ENCODE measurements at regions not wholly inside any gene's neighbourhood (a gene's known extent, or its start where the extent isn't known, plus 50 kb on each side); places are given as distances from the start of the nearest gene placed in this dataset.
"Not testable (repeated sequence)": the region's sequence is repeated elsewhere in the genome, so short reads cannot be mapped to it uniquely, and the experiment has no call there.

DNA sequence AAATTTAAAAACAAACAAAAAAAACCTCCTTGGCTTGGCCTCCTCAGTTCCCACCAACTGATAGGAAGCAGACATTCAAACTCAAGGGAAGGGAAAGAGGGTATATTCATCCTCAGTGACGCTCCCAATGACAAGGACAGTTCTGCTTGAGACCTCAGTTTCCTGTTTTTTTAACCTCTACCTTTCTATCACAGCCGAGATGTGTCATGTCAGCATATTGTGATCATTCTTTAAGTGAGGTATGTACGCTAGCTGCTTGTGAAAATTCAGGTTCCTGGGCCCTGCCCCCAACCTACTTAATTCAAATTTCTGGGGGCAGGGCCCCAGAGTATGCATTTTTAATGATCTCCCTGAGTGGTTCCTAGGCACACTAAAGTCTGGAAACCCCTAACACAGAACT lies 611.9 kb upstream of the TBX3 start:
- Histone ChIP-seq H3K4me3 (no peak overlapping the region), H4K20me1 (ENCODE audit: low read depth) (no peaks in the 10 kb centered on the region), H3K36me3 (no peaks in the 10 kb centered on the region), H3K9me3 (ENCODE audit: low read depth) (no peaks in the 10 kb centered on the region), H3K79me2 (ENCODE audit: low read depth) (no peaks in the 10 kb centered on the region), H3K27ac (no peak overlapping the region), H3K9ac (no peak overlapping the region), H3K27me3 (no peaks in the 10 kb centered on the region), H3K4me2 (no peak overlapping the region), H2AFZ (replicated peaks) (no peak overlapping the region), H3K4me1 (no peaks in the 10 kb centered on the region), H3F3A (ENCODE audit: low read depth) (no peaks in the 10 kb centered on the region)
- TF ChIP-seq, protein P1, sequence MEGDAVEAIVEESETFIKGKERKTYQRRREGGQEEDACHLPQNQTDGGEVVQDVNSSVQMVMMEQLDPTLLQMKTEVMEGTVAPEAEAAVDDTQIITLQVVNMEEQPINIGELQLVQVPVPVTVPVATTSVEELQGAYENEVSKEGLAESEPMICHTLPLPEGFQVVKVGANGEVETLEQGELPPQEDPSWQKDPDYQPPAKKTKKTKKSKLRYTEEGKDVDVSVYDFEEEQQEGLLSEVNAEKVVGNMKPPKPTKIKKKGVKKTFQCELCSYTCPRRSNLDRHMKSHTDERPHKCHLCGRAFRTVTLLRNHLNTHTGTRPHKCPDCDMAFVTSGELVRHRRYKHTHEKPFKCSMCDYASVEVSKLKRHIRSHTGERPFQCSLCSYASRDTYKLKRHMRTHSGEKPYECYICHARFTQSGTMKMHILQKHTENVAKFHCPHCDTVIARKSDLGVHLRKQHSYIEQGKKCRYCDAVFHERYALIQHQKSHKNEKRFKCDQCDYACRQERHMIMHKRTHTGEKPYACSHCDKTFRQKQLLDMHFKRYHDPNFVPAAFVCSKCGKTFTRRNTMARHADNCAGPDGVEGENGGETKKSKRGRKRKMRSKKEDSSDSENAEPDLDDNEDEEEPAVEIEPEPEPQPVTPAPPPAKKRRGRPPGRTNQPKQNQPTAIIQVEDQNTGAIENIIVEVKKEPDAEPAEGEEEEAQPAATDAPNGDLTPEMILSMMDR (IDR thresholded peaks at IDR 0.05) = no peak
- TF ChIP-seq EZH2phosphoT487 (IDR thresholded peaks at IDR 0.05) (no peak), EZH2 (IDR thresholded peaks at IDR 0.05) (no peak)
- Mint-ChIP-seq H3K27ac (no peak overlapping the region), H3K36me3 (no peaks in the 10 kb centered on the region), H3K9me3 (no peaks in the 10 kb centered on the region), H3K27me3 (ENCODE audit: insufficient read depth, low read depth) (peaks cover 6% of the 10 kb centered on the region), H3K4me1 (peaks cover 14% of the 10 kb centered on the region), H3K4me3 (no peak overlapping the region)
- no peak for DNase-seq (ENCODE audit: low spot score)

DNA sequence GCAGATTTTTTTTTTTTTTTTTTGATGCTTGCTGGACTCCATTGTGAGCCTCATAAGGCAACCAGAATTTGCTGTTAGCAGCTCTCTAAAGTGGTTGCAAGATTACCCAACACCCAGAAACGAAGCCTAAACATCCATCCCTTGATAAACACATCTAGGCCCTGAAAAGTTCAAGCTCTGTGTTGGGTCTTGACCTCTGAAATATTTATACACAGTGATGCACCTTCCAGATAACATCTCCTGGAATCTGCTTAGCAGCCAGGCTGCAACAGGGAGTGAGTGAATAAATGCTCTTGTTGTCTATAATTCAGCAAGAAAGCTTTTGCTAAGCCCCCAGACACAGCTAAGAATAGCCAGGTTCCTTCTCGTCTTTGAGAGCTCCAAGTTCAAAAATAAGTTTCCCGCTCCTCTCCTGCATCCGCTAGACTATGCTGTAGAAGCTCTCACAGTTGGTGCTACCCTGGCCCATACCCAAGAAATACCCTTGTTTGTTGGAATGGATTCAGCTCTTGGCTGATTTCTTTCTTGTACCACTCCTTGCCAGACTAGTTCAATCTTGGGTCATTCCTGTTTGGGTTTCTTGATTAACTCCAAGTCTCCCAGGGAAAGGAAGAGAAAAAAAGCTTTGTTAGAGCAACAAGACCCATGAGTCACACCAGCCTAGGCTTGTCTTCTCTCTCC lies 610.6 kb upstream of the TBX3 start:
- no peaks in the 10 kb centered on the region for H3K9me3 ChIP-seq (ENCODE audit: low read depth)
- no peak overlapping the region for H3K9ac ChIP-seq
- no peaks in the 10 kb centered on the region for H3K4me1 ChIP-seq
- peaks cover 6% of the 10 kb centered on the region for H3K27me3 Mint-ChIP-seq (ENCODE audit: insufficient read depth, low read depth)
- H3K79me2 ChIP-seq (ENCODE audit: low read depth) = no peaks in the 10 kb centered on the region
- H3K4me2 ChIP-seq = no peak overlapping the region
- no peak for DNase-seq (ENCODE audit: low spot score)
- H3F3A ChIP-seq (ENCODE audit: low read depth) = no peaks in the 10 kb centered on the region
- no peak overlapping the region for H2AFZ ChIP-seq (replicated peaks)
- no peaks in the 10 kb centered on the region for H3K36me3 ChIP-seq
- no peaks in the 10 kb centered on the region for H3K27me3 ChIP-seq
- no peak overlapping the region for H3K4me3 Mint-ChIP-seq
- TF ChIP-seq EZH2 (IDR thresholded peaks at IDR 0.05) (no peak), EZH2phosphoT487 (IDR thresholded peaks at IDR 0.05) (no peak)
- TF ChIP-seq, protein P1 (IDR thresholded peaks at IDR 0.05) = no peak
- H3K27ac Mint-ChIP-seq = no peak overlapping the region
- H4K20me1 ChIP-seq (ENCODE audit: low read depth) = no peaks in the 10 kb centered on the region
- no peaks in the 10 kb centered on the region for H3K9me3 Mint-ChIP-seq
- H3K36me3 Mint-ChIP-seq = no peaks in the 10 kb centered on the region
- H3K4me1 Mint-ChIP-seq = peaks cover 14% of the 10 kb centered on the region
- H3K4me3 ChIP-seq = no peak overlapping the region
- no peak overlapping the region for H3K27ac ChIP-seq

DNA sequence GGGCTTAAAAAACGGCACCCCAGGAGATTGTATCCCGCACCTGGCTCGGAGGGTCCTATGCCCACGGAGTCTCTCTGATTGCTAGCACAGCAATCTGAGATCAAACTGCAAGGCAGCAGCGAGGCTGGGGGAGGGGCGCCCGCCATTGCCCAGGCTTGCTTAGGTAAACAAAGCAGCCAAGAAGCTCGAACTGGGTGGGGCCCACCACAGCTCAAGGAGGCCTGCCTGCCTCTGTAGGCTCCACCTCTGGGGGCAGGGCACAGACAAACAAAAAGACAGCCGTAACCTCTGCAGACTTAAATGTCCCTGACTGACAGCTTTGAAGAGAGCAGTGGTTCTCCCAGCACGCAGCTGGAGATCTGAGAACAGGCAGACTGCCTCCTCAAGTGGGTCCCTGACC lies 601.5 kb upstream of the TBX3 start:
- not testable (repeated sequence) for H3K27me3 ChIP-seq; H3K9me3 ChIP-seq (ENCODE audit: low read depth); H3K27me3 Mint-ChIP-seq (ENCODE audit: insufficient read depth, low read depth); H2AFZ ChIP-seq (replicated peaks); H3K9ac ChIP-seq; H4K20me1 ChIP-seq (ENCODE audit: low read depth); H3K9me3 Mint-ChIP-seq; H3K4me1 Mint-ChIP-seq; H3K4me3 Mint-ChIP-seq; H3K79me2 ChIP-seq (ENCODE audit: low read depth); H3K27ac ChIP-seq; DNase-seq (ENCODE audit: low spot score); H3K4me2 ChIP-seq; H3K27ac Mint-ChIP-seq; H3K4me3 ChIP-seq; H3K4me1 ChIP-seq; H3F3A ChIP-seq (ENCODE audit: low read depth); H3K36me3 Mint-ChIP-seq; H3K36me3 ChIP-seq

DNA sequence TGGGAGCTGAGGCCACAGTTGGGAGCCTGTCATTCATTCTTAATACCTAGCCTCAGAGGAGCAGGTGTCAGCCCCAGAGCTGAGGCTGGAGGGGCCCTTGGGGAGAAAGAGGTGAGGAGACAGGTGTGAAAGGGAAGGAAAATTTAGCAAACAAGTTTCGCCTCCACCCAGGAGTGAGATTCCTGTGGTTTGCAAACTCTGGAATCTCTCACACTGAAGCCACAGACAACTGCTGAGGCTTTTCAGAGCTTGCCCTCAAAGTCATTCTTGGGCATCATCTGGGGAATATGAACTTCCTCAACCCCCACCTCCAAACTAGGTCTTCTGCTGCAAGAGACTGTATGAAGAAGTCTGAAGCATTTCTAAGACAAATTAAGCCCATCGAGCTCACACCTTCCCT lies 589.5 kb upstream of the TBX3 start:
- H3K4me2 ChIP-seq = no peak overlapping the region
- no peak overlapping the region for H3K9ac ChIP-seq
- no peaks in the 10 kb centered on the region for H3K9me3 ChIP-seq (ENCODE audit: low read depth)
- H3K27ac Mint-ChIP-seq = no peak overlapping the region
- no peaks in the 10 kb centered on the region for H3F3A ChIP-seq (ENCODE audit: low read depth)
- H3K4me3 Mint-ChIP-seq = no peak overlapping the region
- no peaks in the 10 kb centered on the region for H3K4me1 Mint-ChIP-seq
- no peaks in the 10 kb centered on the region for H4K20me1 ChIP-seq (ENCODE audit: low read depth)
- no peaks in the 10 kb centered on the region for H3K36me3 ChIP-seq
- no peaks in the 10 kb centered on the region for H3K27me3 ChIP-seq
- H3K79me2 ChIP-seq (ENCODE audit: low read depth) = no peaks in the 10 kb centered on the region
- no peaks in the 10 kb centered on the region for H3K36me3 Mint-ChIP-seq
- H3K9me3 Mint-ChIP-seq = no peaks in the 10 kb centered on the region
- H3K4me3 ChIP-seq = no peak overlapping the region
- TF ChIP-seq, protein P1 (IDR thresholded peaks at IDR 0.05) = no peak
- TF ChIP-seq EZH2 (IDR thresholded peaks at IDR 0.05) (no peak), EZH2phosphoT487 (IDR thresholded peaks at IDR 0.05) (no peak)
- DNase-seq (ENCODE audit: low spot score) = no peak
- peaks cover 4% of the 10 kb centered on the region for H3K27me3 Mint-ChIP-seq (ENCODE audit: insufficient read depth, low read depth)
- no peak overlapping the region for H3K27ac ChIP-seq
- no peak overlapping the region for H2AFZ ChIP-seq (replicated peaks)
- H3K4me1 ChIP-seq = no peaks in the 10 kb centered on the region
